MM.1S (cell line): ENCODE measurements at regions not wholly inside any gene's neighbourhood (a gene's known extent, or its start where the extent isn't known, plus 50 kb on each side); places are given as distances from the start of the nearest gene placed in this dataset.

ENCODE experiments used
- DNase-seq: peaks from one replicate; pipeline ENCODE4 v3.0.0-alpha.2; 2015
- H2AFZ ChIP-seq: fragments of 300-600 bp; sonication (generic); 2 replicates; pipeline ENCODE4 v1.6.0; 2016; ENCODE audit warnings: antibody characterized with exemption, low read length
- H3F3A ChIP-seq: fragments of 300-600 bp; sonication (generic); 2 replicates; pipeline ENCODE4 v1.6.1; 2016; ENCODE audit warnings: mild to moderate bottlenecking, antibody characterized with exemption, low read length, moderate library complexity, mixed read lengths; ENCODE audit not compliant: insufficient read depth
- H3K27ac ChIP-seq: fragments of 300-600 bp; sonication (generic); 2 replicates; pipeline ENCODE4 v1.5.1; 2016; ENCODE audit warnings: mild to moderate bottlenecking, low read length
- H3K27me3 ChIP-seq: fragments of 300-600 bp; sonication (generic); replicated peaks from 2 replicates; pipeline ENCODE4 v1.6.0; 2016; ENCODE audit warnings: low read length; ENCODE audit not compliant: insufficient read depth
- H3K36me3 ChIP-seq: fragments of 300-600 bp; sonication (generic); replicated peaks from 2 replicates; pipeline ENCODE4 v1.6.1; 2016; ENCODE audit warnings: mild to moderate bottlenecking, low read length, mixed read lengths; ENCODE audit not compliant: insufficient read depth
- H3K4me1 ChIP-seq: fragments of 300-600 bp; sonication (generic); 2 replicates; pipeline ENCODE4 v1.6.1; 2016; ENCODE audit warnings: low read length, mixed read lengths
- H3K4me2 ChIP-seq: fragments of 300-600 bp; sonication (generic); 2 replicates; pipeline ENCODE4 v1.6.0; 2016; ENCODE audit warnings: low read depth, low read length
- H3K4me3 ChIP-seq: fragments of 300-600 bp; sonication (generic); 2 replicates; pipeline ENCODE4 v1.5.1; 2016; ENCODE audit warnings: low read length, mixed read lengths
- H3K79me2 ChIP-seq: fragments of 300-600 bp; sonication (generic); 2 replicates; pipeline ENCODE4 v1.6.1; 2016; ENCODE audit warnings: mixed run types, low read length, mixed read lengths
- H3K9ac ChIP-seq: fragments of 300-600 bp; sonication (generic); 2 replicates; pipeline ENCODE4 v1.6.1; 2016; ENCODE audit warnings: low read length, mixed read lengths
- H3K9me2 ChIP-seq: fragments of 300-600 bp; sonication (generic); replicated peaks from 2 replicates; pipeline ENCODE4 v1.6.1; 2016; ENCODE audit warnings: mild to moderate bottlenecking, low read length, mixed read lengths; ENCODE audit not compliant: insufficient read depth
- H3K9me3 ChIP-seq: fragments of 300-600 bp; sonication (generic); replicated peaks from 2 replicates; pipeline ENCODE4 v1.6.1; 2016; ENCODE audit warnings: mild to moderate bottlenecking, low read length, mixed read lengths; ENCODE audit not compliant: insufficient read depth
- H4K20me1 ChIP-seq: fragments of 300-600 bp; sonication (generic); 2 replicates; pipeline ENCODE4 v1.6.1; 2016; ENCODE audit warnings: mild to moderate bottlenecking, low read length, moderate library complexity, mixed read lengths; ENCODE audit not compliant: insufficient read depth
- CTCF ChIP-seq: fragments of 300-600 bp; sonication (generic); IDR thresholded peaks from 2 replicates; pipeline ENCODE4 v1.5.1; 2016; ENCODE audit warnings: antibody characterized with exemption, low read length, mixed read lengths
- EZH2 ChIP-seq: fragments of 300-600 bp; sonication (generic); optimal IDR thresholded peaks from 2 replicates; pipeline ENCODE3; 2017; ENCODE audit warnings: low read depth, mild to moderate bottlenecking, antibody characterized with exemption, low read length, mixed read lengths
- EZH2phosphoT487 ChIP-seq: fragments of 300-600 bp; sonication (generic); IDR thresholded peaks from 2 replicates; pipeline ENCODE4 v1.6.1; 2018; ENCODE audit warnings: antibody characterized with exemption, low read length

GRCh38 chr13:90612391-90612790 is 735.1 kb upstream of the MIR17HG start:
- Histone ChIP-seq H2AFZ (no peak overlapping the region), H3K27ac (no peak overlapping the region)

GRCh38 chr13:90613076-90613795 is 734.3 kb upstream of the MIR17HG start:
- no peaks in the 10 kb centered on the region for H3K79me2 ChIP-seq
- no peak for DNase-seq
- no peak overlapping the region for H2AFZ ChIP-seq
- no peak for TF ChIP-seq EZH2phosphoT487
- no peak for TF ChIP-seq CTCF
- no peak for TF ChIP-seq EZH2
- H3K36me3 ChIP-seq, result no peaks in the 10 kb centered on the region
- H3K4me2 ChIP-seq, result no peak overlapping the region
- no peaks in the 10 kb centered on the region for H3K9me2 ChIP-seq
- no peak overlapping the region for H3K4me3 ChIP-seq
- H3K4me1 ChIP-seq, result no peaks in the 10 kb centered on the region
- H3K9ac ChIP-seq, result no peak overlapping the region
- no peak overlapping the region for H3K27ac ChIP-seq
- H3F3A ChIP-seq, result no peaks in the 10 kb centered on the region
- H4K20me1 ChIP-seq, result no peaks in the 10 kb centered on the region
- H3K9me3 ChIP-seq, result no peaks in the 10 kb centered on the region
- no peaks in the 10 kb centered on the region for H3K27me3 ChIP-seq

More at GRCh38 chr13:90612391-90612790, 735.1 kb upstream of the MIR17HG start:
- Histone ChIP-seq H3K9me3 (no peaks in the 10 kb centered on the region), H3K4me2 (no peak overlapping the region), H3K36me3 (no peaks in the 10 kb centered on the region), H3K4me1 (no peaks in the 10 kb centered on the region), H3K4me3 (no peak overlapping the region), H3K9ac (no peak overlapping the region), H3K27me3 (no peaks in the 10 kb centered on the region), H3F3A (no peaks in the 10 kb centered on the region), H4K20me1 (no peaks in the 10 kb centered on the region), H3K79me2 (no peaks in the 10 kb centered on the region), H3K9me2 (no peaks in the 10 kb centered on the region)
- TF ChIP-seq EZH2 (no peak), CTCF (no peak), EZH2phosphoT487 (no peak)
- no peak for DNase-seq

- H3K79me2 ChIP-seq, result no peaks in the 10 kb centered on the region
- H3K27me3 ChIP-seq, result no peaks in the 10 kb centered on the region
- H2AFZ ChIP-seq, result no peak overlapping the region
- no peak overlapping the region for H3K4me3 ChIP-seq
- H3K4me1 ChIP-seq, result no peaks in the 10 kb centered on the region
- no peaks in the 10 kb centered on the region for H3K9me2 ChIP-seq
- no peaks in the 10 kb centered on the region for H4K20me1 ChIP-seq
- no peak overlapping the region for H3K4me2 ChIP-seq
- no peak for DNase-seq
- no peak overlapping the region for H3K9ac ChIP-seq
- H3K9me3 ChIP-seq, result no peaks in the 10 kb centered on the region
- no peaks in the 10 kb centered on the region for H3F3A ChIP-seq
- no peaks in the 10 kb centered on the region for H3K36me3 ChIP-seq
- H3K27ac ChIP-seq, result no peak overlapping the region
- TF ChIP-seq CTCF (no peak), EZH2phosphoT487 (no peak), EZH2 (no peak)
Measured at GRCh38 chr13:90615236-90615635, 732.3 kb upstream of the MIR17HG start.
